NK-92 treated with Interleukin-12 subunit alpha and Interleukin-12 subunit beta, amount 100 ng/mL, for 24 hours (cell line): ENCODE measurements at regions not wholly inside any gene's neighbourhood (a gene's known extent, or its start where the extent isn't known, plus 50 kb on each side); places are given as distances from the start of the nearest gene placed in this dataset.
"Not testable (repeated sequence)": the region's sequence is repeated elsewhere in the genome, so short reads cannot be mapped to it uniquely, and the experiment has no call there.

Experiments used
- DNase-seq: peaks from one replicate; lab custom pipeline; 2025; lab: John Stamatoyannopoulos, UW

DNA sequence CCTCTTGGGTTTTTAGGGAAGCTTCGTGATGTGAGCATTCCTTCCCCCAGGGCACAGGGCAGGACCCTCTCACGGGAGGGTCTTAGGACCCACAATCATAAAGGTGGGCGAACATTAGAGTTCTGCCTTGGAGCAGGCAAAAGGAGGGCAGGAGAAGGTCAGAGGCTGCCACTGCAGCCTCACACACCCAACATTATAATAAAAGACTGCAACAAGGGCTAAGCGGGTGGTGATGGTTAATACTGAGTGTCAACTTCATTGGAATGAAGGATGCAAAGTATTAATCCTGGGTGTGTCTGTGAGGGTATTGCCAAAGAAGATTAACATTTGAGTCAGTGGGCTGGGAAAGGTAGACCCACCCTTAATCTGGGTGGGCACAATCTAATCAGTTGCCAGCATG, 206.6 kb upstream of the C2CD4B start:
- DNase-seq = not testable (repeated sequence)

DNA sequence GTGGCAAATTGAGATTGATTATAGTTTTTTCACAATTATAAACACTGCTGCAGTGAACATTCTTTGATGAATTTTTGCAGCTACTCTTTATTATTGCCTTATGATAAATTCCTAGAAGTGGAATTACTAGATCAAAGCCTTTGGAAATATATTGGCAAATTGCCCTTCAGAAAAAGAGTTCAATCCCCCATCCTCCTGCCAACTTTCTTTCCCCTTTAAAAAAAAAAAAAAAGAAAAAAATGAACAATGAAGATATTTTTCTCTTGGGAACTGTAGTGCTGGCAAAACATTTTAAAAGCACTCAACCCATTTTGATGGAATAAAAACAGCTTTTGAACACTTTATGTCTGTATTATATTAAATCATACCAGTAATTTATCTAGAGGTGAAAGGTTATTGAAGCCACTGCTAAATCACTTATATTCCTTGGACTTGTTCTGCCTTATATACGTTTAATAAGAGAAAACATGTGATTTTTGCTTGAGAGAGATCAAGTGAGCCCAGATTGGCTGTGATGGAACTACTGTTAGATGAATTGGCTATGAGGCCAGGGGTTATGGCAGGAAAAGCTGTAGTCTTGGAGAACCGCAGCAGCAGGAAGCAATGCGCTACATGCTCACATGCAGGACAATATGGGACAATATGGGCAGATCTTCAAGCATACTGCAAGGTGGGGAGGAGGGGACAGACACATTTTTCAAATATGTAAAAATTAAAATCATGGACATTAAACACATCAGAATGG, 212.8 kb upstream of the C2CD4B start:
- DNase-seq = no peak

DNA sequence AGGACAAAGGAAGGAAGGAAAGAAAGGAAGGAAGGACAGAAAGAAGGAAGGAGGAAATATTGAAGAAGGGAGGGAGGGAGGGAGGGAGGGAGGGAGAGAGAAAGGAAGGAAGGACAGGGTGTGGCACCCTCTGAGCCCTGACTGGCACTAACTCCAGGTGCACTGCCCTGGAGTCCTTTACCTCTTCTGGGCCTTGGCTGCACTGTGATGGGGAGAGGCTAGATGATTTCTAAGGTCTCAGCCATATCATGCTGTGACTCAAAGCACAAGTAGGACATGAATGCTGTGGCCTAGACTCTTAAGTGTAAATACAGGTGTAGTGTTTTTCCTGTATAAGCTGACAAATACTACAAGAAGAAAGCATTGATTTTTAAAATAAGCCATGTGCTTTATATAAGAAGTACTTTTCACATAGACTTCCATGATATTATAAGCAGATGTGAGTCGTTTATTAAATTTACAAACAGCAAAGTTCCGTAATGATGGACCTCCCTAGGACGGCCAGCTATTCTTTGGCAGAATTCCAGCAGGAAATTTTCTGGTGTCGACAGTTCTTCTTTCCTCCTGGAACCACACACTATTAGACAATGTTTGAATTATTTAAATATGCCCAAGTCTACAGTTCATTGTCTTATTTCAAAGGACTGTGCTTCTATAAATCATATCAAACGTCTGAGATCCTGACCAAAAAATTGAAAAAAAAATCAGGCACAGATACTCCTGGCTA, 213.8 kb upstream of the C2CD4B start:
- no peak for DNase-seq

DNA sequence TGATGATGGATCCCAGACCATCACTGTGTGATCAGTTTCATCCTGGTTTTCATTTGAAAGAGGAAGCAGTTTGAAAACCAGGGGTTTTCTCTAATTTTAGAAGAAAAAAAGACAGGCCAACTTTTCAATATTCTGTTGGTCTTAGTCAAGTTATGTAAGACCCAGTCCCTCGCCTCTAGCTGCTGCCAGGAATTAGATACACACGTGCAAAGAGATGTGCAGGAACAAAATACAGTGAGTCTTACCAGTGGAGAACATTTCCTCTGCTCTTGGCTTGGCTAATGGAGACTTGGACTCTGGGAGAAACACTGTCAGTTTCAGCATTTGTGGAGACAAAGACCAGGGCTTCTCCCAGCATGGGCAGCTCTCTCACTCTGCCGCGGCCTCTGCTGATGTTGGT, 214.9 kb upstream of the C2CD4B start:
- no peak for DNase-seq

DNA sequence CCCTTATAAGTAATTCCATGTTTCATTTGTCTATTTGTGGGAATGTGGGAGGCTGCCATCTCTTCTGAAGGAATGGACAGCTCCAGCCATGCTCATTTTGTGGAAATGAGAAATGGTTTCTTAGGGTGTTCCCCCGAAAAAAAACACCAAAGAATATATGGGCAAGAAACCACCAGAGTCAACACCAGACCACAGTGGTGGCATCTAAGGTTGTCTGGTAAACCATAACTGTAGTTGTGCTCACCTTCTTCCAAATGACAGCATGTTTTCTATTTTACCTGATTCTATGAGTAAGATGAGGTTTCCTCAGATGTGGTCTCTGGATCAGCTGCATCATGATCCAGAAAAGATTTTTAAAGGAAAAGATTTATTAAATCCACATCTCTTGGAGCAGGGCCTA, 217.0 kb upstream of the C2CD4B start:
- no peak for DNase-seq

DNA sequence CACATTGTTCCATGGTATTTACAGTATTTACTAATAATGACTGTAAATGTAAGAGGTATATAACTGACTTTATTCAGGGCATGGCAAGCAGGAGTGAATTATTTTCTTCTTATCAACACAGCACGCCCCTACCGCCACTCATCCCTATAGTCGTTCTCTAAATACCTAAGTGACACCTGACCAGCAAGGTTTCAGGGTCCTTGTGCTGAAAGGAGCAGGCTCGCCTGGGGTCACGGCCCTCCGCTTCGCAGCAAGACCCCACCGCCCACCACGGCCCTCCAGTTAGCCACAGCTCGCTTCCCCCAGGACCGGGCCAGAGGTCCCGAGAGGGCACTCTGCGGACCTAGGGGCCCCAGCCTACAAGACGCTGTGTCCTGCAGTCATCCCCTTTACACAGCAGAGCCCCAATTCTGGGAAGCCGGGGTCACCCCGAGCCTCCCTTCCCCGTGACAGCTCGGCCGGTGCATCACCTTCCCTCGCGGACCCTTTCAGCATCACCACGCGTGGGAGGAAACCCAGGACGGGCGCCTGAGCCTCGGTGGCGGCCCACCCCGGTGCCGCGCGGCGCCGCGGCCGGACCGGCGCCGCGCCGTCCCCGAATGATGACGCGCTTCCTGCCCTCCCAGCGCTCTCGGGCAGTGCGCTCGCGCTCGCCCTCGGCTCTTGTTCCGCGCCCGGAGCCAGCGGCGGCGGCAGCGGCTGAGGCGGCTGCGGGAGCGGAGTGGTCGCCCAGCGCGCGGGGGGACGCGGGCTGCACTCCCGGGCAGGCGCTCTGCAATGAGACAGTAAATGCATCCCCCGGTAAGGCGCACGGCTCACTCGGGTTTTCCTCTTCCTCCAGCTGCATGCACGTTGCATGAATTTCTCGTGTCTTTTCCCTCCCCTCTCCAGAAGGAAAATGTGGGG, 225.1 kb upstream of the C2CD4B start, which contains the start of gene TLN2:
Gene TLN2 (plus strand): TSS at position 666 of the 906 bp plus-strand sequence.
- peak; percentile 64 for DNase-seq

DNA sequence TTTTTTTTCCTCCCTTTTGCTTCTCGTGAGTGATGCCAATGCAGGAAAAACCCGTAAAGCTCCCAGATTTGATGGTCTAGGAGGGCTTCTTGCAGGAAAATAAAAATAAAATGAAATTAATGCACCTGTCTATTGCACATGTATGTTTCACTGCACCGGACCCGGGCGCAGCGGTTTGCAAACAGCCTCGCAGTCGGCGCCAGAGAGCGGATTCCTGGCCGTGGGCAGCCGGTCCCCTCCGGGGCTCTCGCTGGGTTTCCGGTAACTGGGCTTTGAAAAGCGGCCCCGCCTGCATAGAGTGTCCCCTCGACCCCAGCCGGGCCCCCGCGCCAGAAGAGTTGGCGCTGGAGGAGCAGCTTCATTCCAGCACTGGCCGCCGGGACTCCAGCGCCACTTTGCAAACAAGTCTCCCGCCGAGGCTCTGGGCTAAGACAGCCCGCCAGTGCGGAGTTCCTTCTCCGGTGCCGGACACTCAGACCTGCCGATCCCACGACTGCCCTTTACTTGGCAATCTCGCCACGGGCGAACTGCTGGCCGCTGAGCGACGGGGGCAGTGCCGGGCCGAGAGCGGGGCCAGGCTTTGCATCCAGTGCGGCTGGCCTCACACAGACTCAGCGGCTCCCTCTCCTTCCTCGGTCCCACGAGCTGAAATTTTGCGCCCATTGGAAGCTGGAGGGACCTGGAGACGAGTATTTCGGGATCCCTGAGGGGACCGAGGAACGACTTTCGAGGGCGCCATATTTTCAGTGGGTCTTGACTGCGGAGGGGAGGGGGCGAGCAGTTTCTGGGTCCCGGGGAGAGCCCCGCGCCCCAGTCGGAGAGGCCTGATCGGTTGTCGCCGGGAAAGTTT, 225.9 kb upstream of the C2CD4B start:
- no peak for DNase-seq

DNA sequence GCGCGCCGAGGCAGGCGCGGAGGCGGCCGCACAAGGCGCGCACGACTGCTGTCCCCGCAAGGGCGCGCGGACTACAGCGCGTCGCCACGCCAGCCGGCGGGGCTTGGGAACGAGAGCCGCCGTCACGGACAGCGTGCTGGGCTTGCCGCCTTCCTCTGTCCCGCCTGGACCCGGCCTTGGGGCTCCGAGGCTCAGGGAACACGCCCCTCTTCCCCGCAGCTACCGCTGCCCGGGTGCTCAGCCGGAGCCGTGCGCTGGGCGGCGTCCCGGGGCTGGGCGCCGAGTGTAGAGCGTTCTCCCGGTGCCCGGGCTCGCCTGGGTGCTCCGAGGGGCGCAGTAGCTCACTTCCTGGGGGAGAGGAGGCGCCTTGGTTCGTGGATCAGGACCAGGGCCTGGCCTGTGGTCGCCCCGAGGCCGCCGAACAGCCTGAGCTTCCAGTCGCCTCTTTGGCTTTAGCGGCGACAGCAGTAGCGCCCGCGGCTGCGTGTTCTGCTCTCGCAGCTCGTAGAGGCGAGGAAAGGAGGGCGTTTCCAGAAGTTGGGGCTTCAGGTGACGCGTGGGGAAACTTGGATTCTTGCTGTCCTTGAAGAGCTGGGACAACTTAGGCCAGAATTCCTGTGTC, 226.7 kb upstream of the C2CD4B start:
- no peak for DNase-seq

DNA sequence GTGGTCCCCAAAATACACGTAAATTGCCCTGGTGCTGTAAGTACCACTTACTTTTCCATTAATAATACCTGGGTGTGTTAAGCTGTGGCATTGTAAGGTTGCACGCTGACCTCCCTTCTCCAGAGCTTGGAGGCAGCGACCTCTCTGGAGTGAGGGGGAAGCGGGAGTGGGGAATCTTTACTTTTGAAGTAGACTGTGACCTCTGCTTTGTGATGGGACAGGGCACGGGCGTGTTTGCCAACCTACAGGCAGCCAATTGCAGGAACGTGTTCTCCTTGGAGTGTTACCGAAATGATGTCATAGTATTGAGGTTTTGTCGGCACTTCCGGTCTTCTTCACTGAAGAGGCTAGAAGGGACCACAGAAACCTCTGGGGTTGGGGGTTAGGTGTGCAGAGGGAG, 227.3 kb upstream of the C2CD4B start:
- peak; percentile 33 for DNase-seq

DNA sequence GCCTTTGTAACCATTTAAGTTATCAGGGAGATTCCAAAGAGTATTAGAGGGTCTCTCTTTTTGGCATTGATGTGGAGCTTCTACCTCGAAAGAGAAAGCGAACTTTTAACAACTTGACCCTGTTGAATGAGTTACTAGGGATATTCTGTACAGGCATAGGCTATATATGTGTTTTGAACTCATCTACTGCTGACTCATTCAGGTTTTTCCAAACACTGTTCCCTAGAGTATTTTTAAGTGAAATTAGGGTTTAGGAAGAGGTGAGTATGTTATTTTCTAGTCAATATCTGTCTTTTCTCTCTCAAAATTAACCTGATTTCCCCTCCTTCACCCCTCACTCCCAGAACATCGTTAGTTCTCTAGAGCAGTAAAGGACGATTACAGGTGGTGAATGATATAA, 228.1 kb upstream of the C2CD4B start:
- no peak for DNase-seq

DNA sequence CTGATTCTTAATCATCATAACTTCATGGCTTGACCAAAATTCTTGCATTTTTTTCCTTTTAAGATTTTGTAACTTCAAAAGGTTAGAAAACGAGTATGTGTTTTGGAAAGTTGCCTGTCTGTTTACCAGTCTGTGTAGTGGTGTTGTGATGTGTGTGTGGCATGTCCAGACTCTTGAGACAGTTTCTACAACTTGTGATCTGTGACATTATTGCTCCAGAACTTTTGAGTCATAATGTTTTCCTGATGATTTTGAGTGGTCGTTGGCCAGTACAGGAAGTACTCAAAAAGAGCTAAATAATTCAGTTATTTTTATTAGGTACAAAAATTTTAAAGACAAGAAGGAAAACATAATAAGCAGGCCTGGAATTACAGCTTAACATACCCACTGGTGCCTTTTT, 229.0 kb upstream of the C2CD4B start:
- DNase-seq = no peak

DNA sequence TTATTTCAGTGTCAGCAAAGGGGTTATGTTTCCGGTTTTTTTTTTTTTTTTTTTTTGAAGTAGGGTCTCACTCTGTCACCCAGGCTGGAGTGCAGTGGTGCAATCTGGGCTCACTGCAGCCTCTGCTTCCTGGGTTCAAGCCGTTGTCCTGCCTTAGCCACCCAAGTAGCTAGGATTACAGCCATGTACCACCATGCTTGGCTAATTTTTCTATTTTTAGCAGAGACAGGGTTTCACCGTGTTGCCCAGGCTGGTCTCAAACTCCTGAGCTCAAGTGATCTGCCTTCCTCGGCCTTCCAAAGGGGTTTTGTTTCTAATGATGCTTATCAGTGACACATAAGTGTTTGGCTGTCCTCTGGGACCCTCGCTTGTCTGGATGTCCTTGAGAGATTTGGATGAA, 235.7 kb upstream of the C2CD4B start:
- DNase-seq = no peak

DNA sequence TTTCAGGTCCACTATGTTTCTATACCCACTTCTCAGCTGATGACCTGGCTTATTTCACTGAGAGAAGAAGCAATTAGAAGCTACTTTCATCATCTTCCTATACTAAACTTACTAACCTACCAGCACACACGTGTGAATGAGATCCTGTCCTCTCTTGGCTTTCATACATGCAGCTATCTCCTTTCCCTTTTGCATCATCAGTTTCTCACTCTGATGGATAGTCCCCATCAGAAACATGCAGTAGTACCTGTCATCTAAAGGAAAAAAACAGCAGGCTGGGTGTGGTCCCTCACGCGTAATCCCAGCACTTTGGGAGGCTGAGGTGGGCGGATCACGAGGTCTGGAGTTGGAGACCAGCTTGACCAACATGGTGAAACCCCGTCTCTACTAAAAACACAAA, 237.6 kb upstream of the C2CD4B start:
- DNase-seq = no peak

DNA sequence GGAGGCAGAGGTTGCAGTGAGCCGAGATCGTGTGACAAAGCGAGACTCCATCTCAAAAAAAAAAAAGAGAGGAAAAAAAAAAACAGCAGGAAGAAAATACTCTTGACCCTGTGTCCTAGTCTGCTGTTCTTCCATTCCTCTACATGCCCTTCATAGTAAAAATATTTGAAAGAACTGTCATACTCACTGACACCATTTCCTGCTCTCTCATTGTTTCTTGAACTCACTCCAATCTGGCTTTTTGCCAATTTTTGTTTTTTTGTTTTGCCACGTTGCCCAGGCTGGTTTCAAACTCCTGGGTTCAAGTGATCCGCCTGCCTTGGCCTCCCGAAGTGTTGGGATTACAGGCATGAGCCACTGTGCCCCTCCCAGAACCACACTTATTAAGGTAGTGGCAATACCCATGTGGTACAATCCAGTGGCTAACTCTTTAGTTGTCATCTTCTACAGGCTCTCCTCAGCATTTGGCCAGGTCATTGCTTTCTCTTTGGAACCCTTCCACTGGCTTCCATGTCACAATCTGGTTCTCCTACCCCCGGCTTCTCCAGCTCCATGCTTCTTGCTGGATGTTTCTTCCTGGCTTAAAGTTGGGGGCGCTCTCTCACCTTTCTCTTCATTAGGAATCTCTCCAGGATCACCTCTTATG, 238.2 kb upstream of the C2CD4B start:
- DNase-seq = no peak

DNA sequence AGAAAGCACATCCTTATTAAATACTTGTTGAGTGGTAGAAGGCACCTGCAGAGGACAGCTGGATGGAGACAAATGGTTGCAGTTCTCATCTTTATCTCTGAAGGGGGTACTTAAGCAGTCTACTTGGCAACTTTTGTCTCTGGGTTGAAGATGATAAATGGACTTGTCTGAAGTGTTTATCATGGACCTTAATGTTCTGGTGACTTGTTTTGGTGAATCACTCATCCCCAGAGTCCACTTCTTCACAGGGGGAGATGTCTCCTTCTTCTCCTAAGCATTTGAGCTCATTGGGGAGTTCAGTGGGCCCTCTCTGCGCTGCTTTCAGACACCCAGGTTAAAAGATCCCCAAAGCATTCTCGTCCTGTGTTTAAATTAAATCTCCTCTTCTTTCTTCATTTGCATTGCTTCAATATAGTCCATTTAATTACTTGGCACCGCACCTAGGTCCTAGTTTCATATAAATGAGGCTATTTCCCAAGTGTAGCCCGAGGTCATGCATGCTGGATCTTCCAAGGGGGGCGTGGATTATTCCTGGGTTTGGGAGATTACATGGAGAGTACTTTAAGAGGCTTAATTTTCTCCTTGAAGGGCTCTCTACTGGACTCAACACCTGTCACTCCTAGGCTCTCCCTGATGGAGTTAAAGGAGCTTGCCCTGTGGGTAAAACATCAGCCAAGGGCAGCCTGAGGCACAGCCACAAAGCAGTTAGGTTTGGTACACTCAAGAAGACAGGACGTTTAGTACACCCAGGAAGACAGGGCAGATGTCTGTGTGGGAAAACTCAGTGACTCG, 239.3 kb upstream of the C2CD4B start:
- DNase-seq = no peak

DNA sequence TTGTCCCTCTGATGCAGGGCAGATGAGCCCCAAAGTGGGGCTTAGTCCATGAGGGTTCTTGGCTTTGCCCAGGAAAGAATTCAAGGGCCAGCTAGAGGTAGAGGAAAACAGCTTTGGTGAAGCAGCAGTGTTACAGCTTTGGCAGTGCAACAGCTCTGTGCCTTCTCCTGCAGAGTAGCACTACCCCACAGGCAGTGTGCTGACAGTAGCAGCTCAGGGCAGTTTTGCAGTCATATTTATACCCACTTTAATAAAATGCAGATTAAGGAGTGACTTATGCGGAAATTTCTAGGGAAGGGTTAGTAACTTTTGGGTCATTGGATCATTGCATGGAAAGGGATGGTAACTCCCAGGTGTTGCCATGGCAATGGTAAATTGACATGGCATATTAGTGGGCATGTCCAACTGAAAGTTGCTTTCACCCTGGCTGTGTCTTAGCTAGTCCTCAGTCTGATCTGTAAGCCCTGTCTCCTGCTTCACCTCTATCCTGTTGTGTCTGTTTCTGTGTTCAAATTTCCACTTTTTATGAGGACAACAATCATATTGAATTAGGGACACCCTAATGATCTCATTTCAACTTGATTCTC, 241.3 kb upstream of the C2CD4B start:
- DNase-seq = no peak

DNA sequence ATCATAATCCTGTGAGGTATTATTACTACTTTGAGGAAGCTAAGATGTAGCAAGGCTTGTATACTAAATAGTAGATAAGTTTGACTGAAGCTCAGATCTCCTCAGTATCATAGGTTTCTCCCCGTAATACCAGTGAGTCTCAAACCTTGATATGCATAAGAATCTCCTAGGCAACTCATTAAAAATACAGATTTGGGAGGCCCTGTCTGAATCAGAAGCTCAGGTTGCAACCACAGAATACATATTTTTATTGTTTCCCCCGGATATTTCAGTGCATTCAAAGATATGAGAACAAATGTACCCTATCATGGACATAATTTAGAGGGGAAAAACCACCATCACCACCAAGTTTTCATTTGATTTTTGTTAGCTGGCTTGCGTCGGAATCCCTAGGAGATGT, 242.1 kb upstream of the C2CD4B start:
- no peak for DNase-seq

DNA sequence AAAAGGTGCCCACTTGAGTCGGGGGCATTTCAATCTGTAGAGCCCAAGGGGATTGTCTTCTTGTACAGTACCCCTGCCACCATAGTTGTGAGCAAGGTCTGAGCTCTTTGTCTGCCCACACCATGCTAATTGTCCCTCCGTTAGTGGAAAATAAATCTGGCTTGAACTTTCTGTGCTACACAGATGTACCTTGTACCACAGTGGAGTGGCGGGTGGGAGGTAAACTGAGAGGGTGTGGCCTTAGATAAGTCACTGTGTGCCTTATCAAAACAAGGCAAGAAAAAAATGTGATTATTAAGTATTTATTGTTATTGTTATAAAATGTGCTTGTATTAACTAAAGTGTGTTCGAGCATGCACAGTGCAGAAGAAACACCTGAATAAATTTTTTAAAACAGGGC, 242.9 kb upstream of the C2CD4B start:
- DNase-seq = no peak

DNA sequence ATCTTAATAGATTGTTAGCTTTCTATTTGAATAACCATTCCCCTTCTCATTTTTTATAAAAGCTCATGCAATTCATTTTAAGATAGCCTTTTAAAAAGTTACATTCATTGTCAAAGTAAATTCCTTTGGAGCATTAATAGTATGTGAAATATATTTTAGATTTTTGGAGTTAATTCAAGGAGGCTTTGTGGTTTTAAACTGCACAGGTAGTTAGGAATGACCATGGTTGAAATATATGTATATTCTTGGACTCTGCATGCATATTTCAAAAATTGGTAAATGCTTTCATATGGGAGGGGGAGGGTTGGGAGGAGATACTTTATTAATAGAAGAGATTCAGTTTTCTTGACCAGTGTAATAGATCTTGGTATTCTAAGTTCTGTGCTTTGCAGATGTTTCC, 244.4 kb upstream of the C2CD4B start:
- DNase-seq = no peak

DNA sequence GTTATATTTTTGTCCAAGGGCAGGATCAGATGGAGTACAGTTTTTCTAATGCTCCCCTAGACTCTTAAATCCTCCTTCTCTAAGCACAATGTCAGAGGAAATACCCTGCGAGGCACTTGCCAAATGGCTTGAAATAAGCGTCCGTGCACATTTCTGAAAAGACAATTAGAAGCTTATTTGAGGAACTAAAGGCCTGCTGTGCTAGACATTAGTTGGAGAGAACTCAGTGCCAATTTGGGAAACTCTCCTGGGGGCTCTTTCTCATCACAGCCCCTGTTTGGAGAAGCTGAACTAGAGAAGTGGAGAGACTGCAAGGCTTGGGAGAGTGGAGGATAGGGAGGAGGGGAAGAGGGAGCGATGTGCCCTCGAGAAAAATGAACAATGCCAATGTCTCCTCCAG, 247.6 kb upstream of the C2CD4B start:
- no peak for DNase-seq
